ENCODE measurements at regions not wholly inside any gene's neighbourhood (a gene's known extent, or its start where the extent isn't known, plus 50 kb on each side); places are given as distances from the start of the nearest gene placed in this dataset.

DNA sequence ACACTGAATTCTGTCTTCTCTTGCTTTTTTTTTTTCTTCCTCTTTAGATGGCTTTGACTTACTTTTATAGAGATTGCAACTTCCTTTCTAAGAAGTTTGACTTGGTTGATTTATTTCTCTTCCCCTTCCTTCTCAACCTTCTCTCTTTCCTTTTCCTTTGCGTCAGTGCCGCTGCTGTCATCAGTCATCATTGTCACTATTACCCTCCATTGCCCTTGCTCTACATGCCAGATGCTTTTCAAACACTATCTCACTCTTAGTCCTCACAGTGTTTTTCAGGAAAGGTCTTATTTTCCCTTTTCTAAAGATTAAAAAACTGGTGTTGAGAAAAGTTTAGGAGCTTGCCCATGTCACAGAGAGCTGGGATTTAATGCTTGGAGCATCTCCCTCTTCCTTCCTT is 74.7 kb upstream of the C11orf87 start (continued):
- TF ChIP-seq, protein P1, sequence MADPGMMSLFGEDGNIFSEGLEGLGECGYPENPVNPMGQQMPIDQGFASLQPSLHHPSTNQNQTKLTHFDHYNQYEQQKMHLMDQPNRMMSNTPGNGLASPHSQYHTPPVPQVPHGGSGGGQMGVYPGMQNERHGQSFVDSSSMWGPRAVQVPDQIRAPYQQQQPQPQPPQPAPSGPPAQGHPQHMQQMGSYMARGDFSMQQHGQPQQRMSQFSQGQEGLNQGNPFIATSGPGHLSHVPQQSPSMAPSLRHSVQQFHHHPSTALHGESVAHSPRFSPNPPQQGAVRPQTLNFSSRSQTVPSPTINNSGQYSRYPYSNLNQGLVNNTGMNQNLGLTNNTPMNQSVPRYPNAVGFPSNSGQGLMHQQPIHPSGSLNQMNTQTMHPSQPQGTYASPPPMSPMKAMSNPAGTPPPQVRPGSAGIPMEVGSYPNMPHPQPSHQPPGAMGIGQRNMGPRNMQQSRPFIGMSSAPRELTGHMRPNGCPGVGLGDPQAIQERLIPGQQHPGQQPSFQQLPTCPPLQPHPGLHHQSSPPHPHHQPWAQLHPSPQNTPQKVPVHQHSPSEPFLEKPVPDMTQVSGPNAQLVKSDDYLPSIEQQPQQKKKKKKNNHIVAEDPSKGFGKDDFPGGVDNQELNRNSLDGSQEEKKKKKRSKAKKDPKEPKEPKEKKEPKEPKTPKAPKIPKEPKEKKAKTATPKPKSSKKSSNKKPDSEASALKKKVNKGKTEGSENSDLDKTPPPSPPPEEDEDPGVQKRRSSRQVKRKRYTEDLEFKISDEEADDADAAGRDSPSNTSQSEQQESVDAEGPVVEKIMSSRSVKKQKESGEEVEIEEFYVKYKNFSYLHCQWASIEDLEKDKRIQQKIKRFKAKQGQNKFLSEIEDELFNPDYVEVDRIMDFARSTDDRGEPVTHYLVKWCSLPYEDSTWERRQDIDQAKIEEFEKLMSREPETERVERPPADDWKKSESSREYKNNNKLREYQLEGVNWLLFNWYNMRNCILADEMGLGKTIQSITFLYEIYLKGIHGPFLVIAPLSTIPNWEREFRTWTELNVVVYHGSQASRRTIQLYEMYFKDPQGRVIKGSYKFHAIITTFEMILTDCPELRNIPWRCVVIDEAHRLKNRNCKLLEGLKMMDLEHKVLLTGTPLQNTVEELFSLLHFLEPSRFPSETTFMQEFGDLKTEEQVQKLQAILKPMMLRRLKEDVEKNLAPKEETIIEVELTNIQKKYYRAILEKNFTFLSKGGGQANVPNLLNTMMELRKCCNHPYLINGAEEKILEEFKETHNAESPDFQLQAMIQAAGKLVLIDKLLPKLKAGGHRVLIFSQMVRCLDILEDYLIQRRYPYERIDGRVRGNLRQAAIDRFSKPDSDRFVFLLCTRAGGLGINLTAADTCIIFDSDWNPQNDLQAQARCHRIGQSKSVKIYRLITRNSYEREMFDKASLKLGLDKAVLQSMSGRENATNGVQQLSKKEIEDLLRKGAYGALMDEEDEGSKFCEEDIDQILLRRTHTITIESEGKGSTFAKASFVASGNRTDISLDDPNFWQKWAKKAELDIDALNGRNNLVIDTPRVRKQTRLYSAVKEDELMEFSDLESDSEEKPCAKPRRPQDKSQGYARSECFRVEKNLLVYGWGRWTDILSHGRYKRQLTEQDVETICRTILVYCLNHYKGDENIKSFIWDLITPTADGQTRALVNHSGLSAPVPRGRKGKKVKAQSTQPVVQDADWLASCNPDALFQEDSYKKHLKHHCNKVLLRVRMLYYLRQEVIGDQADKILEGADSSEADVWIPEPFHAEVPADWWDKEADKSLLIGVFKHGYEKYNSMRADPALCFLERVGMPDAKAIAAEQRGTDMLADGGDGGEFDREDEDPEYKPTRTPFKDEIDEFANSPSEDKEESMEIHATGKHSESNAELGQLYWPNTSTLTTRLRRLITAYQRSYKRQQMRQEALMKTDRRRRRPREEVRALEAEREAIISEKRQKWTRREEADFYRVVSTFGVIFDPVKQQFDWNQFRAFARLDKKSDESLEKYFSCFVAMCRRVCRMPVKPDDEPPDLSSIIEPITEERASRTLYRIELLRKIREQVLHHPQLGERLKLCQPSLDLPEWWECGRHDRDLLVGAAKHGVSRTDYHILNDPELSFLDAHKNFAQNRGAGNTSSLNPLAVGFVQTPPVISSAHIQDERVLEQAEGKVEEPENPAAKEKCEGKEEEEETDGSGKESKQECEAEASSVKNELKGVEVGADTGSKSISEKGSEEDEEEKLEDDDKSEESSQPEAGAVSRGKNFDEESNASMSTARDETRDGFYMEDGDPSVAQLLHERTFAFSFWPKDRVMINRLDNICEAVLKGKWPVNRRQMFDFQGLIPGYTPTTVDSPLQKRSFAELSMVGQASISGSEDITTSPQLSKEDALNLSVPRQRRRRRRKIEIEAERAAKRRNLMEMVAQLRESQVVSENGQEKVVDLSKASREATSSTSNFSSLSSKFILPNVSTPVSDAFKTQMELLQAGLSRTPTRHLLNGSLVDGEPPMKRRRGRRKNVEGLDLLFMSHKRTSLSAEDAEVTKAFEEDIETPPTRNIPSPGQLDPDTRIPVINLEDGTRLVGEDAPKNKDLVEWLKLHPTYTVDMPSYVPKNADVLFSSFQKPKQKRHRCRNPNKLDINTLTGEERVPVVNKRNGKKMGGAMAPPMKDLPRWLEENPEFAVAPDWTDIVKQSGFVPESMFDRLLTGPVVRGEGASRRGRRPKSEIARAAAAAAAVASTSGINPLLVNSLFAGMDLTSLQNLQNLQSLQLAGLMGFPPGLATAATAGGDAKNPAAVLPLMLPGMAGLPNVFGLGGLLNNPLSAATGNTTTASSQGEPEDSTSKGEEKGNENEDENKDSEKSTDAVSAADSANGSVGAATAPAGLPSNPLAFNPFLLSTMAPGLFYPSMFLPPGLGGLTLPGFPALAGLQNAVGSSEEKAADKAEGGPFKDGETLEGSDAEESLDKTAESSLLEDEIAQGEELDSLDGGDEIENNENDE (IDR thresholded peaks at IDR 0.05; ENCODE audit: insufficient replicate concordance, low read length) = no peak
- TF ChIP-seq POLR2AphosphoS5 (IDR thresholded peaks at IDR 0.05; ENCODE audit: low read depth, low read length) = no peak
- TF ChIP-seq GABPA (IDR thresholded peaks at IDR 0.05; ENCODE audit: borderline replicate concordance, insufficient read depth, low read length) = no peak
- no peak for TF ChIP-seq POLR2A (IDR thresholded peaks at IDR 0.05; ENCODE audit: control extremely low read depth in 1 of 2, low read depth in 2 of 2, low read length in 2 of 2)
- no peak for TF ChIP-seq CTBP2 (IDR thresholded peaks at IDR 0.05; ENCODE audit: borderline replicate concordance, insufficient read depth, insufficient read length, low read length)
- TF ChIP-seq, protein P2, sequence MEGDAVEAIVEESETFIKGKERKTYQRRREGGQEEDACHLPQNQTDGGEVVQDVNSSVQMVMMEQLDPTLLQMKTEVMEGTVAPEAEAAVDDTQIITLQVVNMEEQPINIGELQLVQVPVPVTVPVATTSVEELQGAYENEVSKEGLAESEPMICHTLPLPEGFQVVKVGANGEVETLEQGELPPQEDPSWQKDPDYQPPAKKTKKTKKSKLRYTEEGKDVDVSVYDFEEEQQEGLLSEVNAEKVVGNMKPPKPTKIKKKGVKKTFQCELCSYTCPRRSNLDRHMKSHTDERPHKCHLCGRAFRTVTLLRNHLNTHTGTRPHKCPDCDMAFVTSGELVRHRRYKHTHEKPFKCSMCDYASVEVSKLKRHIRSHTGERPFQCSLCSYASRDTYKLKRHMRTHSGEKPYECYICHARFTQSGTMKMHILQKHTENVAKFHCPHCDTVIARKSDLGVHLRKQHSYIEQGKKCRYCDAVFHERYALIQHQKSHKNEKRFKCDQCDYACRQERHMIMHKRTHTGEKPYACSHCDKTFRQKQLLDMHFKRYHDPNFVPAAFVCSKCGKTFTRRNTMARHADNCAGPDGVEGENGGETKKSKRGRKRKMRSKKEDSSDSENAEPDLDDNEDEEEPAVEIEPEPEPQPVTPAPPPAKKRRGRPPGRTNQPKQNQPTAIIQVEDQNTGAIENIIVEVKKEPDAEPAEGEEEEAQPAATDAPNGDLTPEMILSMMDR (IDR thresholded peaks at IDR 0.05; ENCODE audit: control extremely low read depth in 1 of 3, insufficient read depth in 1 of 3, low read depth in 1 of 3, low read length in 3 of 3) = no peak
- TF ChIP-seq, protein P3, sequence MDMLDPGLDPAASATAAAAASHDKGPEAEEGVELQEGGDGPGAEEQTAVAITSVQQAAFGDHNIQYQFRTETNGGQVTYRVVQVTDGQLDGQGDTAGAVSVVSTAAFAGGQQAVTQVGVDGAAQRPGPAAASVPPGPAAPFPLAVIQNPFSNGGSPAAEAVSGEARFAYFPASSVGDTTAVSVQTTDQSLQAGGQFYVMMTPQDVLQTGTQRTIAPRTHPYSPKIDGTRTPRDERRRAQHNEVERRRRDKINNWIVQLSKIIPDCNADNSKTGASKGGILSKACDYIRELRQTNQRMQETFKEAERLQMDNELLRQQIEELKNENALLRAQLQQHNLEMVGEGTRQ (IDR thresholded peaks at IDR 0.05; ENCODE audit: low read length) = no peak
- TF ChIP-seq SP1 (IDR thresholded peaks at IDR 0.05; ENCODE audit: low read depth, low read length) = no peak
- TF ChIP-seq MAFK (IDR thresholded peaks at IDR 0.05; ENCODE audit: low read depth, low read length) = no peak
